GM12878 (cell line): ENCODE measurements at regions not wholly inside any gene's neighbourhood (a gene's known extent, or its start where the extent isn't known, plus 50 kb on each side); places are given as distances from the start of the nearest gene placed in this dataset.

Source experiments
- ATAC-seq: fragments of 200-7000 bp; cut with Tn5 transposase; 3 replicates; pipeline ENCODE4 v1.9.1; 2020; ENCODE audit warnings: mild to moderate bottlenecking, moderate library complexity
- BruUV-seq: library from RNA; stranded (reverse); fragments of 400-500 nt; replicated peaks from 2 replicates; lab custom pipeline; 2021; lab: Mats Ljungman, UMichigan
- CTCF ChIA-PET: fragments of 300-600 bp; sonication (Branson Sonifier 250); formaldehyde crosslinking; extraction: SDS; loops from one replicate; lab custom pipeline; 2021; ENCODE audit warnings: inconsistent platforms; lab: Yijun Ruan, JAX
- POLR2A ChIA-PET: fragments of 350-600 bp; formaldehyde crosslinking; extraction: SDS; loops from one replicate; lab custom pipeline; 2021; ENCODE audit warnings: inconsistent platforms; lab: Charles Lee
- RAD21 ChIA-PET: fragments of 300-600 bp; sonication (Branson Sonifier 250); formaldehyde crosslinking; loops from one replicate; lab custom pipeline; 2023; ENCODE audit warnings: antibody characterized with exemption; ENCODE audit not compliant: unreplicated experiment; lab: Charles Lee
- SMC1A ChIA-PET: fragments of 300-600 bp; sonication (Branson Sonifier 250); formaldehyde crosslinking; loops from one replicate; lab custom pipeline; 2023; ENCODE audit not compliant: unreplicated experiment, uncharacterized antibody; lab: Charles Lee
- DNase-seq: peaks from one replicate; pipeline ENCODE4 v3.0.0-alpha.2; 2011; ENCODE audit warnings: low read depth, low spot score
- FAIRE-seq: peaks from 3 replicates; lab custom pipeline; 2011; peaks lifted over from hg19 to GRCh38; lab: Jason Lieb, UNC
- H2AFZ ChIP-seq: 2 replicates; pipeline ENCODE4 v1.6.0; 2011; ENCODE audit warnings: low read depth, low read length, control low read depth; ENCODE audit not compliant: control insufficient read depth
- H3K27ac ChIP-seq: 2 replicates; pipeline ENCODE4 v1.5.1; 2011; ENCODE audit warnings: control low read depth; ENCODE audit not compliant: control insufficient read depth, insufficient read depth
- H3K27me3 ChIP-seq, 2 experiments: replicated peaks in 1 of 2; 2 replicates each; pipeline versions ENCODE4 v1.6.0 to v1.6.1; 2011; ENCODE audit warnings: low read length in 1 of 2; ENCODE audit not compliant: control insufficient read depth in 2 of 2, insufficient read depth in 2 of 2
- H3K36me3 ChIP-seq, 2 experiments: 2 replicates each; pipeline ENCODE4 v1.5.1; 2011; ENCODE audit warnings: low read length in 1 of 2; ENCODE audit not compliant: control insufficient read depth in 2 of 2, insufficient read depth in 2 of 2
- H3K4me1 ChIP-seq: 2 replicates; pipeline ENCODE4 v1.6.1; 2011; ENCODE audit warnings: mild to moderate bottlenecking, low read length, moderate library complexity, mixed read lengths; ENCODE audit not compliant: control insufficient read depth, insufficient read depth
- H3K4me2 ChIP-seq: 2 replicates; pipeline ENCODE4 v1.6.0; 2011; ENCODE audit warnings: control low read depth; ENCODE audit not compliant: control insufficient read depth, insufficient read depth
- H3K4me3 ChIP-seq: fragments of 200-600 bp; sonication (generic); 2 replicates; pipeline ENCODE4 v1.5.1; 2016
- H3K79me2 ChIP-seq: 2 replicates; pipeline ENCODE4 v1.6.0; 2011; ENCODE audit warnings: low read length; ENCODE audit not compliant: control insufficient read depth, insufficient read depth
- H3K9ac ChIP-seq: 2 replicates; pipeline ENCODE4 v1.8.0; 2011; ENCODE audit warnings: low read length, control low read depth, mixed read lengths; ENCODE audit not compliant: control insufficient read depth, insufficient read depth
- H3K9me3 ChIP-seq: replicated peaks from 3 replicates; pipeline ENCODE4 v1.5.1; 2011; ENCODE audit warnings: mild to moderate bottlenecking, low read length; ENCODE audit not compliant: control insufficient read depth, insufficient read depth
- H4K20me1 ChIP-seq: 2 replicates; pipeline ENCODE4 v1.6.0; 2011; ENCODE audit not compliant: control insufficient read depth, insufficient read depth
- BRCA1 ChIP-seq: IDR thresholded peaks from 2 replicates; pipeline ENCODE4 v1.6.1; 2011; ENCODE audit warnings: low read depth, low read length, improper control_type of control experiment
- CREM ChIP-seq: IDR thresholded peaks from 2 replicates; pipeline ENCODE4 v1.6.1; 2014; ENCODE audit warnings: antibody characterized with exemption, low read depth
- MEF2B ChIP-seq: fragments of 450-650 bp; IDR thresholded peaks from 2 replicates; pipeline ENCODE4 v1.6.1; 2018; ENCODE audit warnings: mild to moderate bottlenecking, moderate library complexity; ENCODE audit not compliant: partially characterized antibody, poor library complexity, severe bottlenecking
- MXI1 ChIP-seq: fragments of 150-350 bp; IDR thresholded peaks from 2 replicates; pipeline ENCODE4 v1.6.1; 2011; ENCODE audit warnings: low read depth, mild to moderate bottlenecking, inconsistent platforms, low read length, improper control_type of control experiment
- MYC ChIP-seq: IDR thresholded peaks from 2 replicates; pipeline ENCODE4 v1.6.1; 2011; ENCODE audit warnings: mild to moderate bottlenecking, low read length, moderate library complexity, inconsistent platforms; ENCODE audit not compliant: insufficient read depth, insufficient replicate concordance, insufficient read length, severe bottlenecking
- SMAD5 ChIP-seq: IDR thresholded peaks from 2 replicates; pipeline ENCODE4 v1.6.1; 2016; ENCODE audit warnings: antibody characterized with exemption, low read depth
- SREBF1 ChIP-seq: IDR thresholded peaks from 2 replicates; pipeline ENCODE4 v1.6.1; 2012; ENCODE audit warnings: mild to moderate bottlenecking, low read length
- WGBS: methylation state at CpG from one replicate; pipeline ENCODE4 v1.1.6; 2016; ENCODE audit warnings: low lambda C conversion rate; ENCODE audit not compliant: insufficient replicate concordance, insufficient coverage; ENCODE audit errors: missing lambda C conversion rate; 5-methylcytosine and 5-hydroxymethylcytosine counted together
- in situ Hi-C: fragments of 300-500 bp; cut with MboI; formaldehyde crosslinking; loops from 9 replicates; pipeline ENCODE4 v1.14.3; 2018; ENCODE audit warnings: mixed read lengths
- intact Hi-C: fragments of 100-400 bp; cut with micrococcal nuclease; formaldehyde crosslinking; loops from one replicate; pipeline ENCODE4 v1.14.2; 2022; ENCODE audit not compliant: unreplicated experiment
- TF ChIP-seq, protein P1 (sequence below): fragments of 450-650 bp; IDR thresholded peaks from 2 replicates; pipeline ENCODE4 v1.6.1; 2017; ENCODE audit warnings: mild to moderate bottlenecking, low read depth, inconsistent platforms; ENCODE audit not compliant: poor library complexity, severe bottlenecking
- TF ChIP-seq, protein P2 (sequence below): fragments of 450-650 bp; formaldehyde crosslinking; IDR thresholded peaks from 2 replicates; pipeline ENCODE4 v1.4.0; 2022; ENCODE audit warnings: mild to moderate bottlenecking, moderate library complexity

DNA sequence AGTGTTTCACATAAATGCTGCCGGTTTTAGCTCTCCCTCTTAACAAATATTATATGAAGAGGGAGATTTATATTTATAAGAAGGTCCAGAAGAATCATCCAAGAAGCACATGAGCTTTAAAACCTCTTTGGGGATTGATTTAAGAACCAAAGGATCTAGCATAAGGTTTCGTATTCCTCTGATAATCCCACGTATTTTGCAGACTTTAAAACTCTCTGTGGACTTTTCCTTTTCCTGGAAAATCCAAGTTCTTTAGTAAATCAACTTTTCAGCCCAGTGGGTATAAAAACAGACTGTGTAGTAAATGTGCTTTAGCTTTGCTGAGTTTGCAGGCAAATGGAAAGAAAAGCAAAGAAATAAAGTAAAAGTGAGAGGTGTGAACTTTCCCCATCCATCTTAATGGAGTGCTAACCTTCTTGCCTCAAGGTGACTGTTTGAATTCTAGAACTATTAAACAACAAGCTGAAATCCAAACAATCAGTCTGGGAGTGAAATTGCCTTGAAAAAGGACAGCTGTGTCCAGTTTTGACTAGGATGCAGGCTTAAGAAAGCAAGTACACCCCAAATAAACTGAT is 363.4 kb upstream of the SLC24A2 start:
- H3K4me1 ChIP-seq = no peaks in the 10 kb centered on the region
- no peaks in the 10 kb centered on the region for H4K20me1 ChIP-seq
- CTCF ChIA-PET = interaction anchor here (1.3 kb wide), 2 partner anchors 14 to 96 kb away, joined by 3 read pairs; no protein-coding TSS in a partner anchor
- H3K79me2 ChIP-seq = no peaks in the 10 kb centered on the region
- in situ Hi-C loops = no loop called here
- SMC1A ChIA-PET = interaction anchor here (0.7 to 0.9 kb wide), 2 partner anchors 78 to 159 kb away, joined by 3 read pairs; no protein-coding TSS in a partner anchor
- DNase-seq = no peak
- 0% methylated on average over 3 of the region's 3 CpGs for WGBS
- FAIRE-seq = no peak
- no peaks in the 10 kb centered on the region for H3K27me3 ChIP-seq
- TF ChIP-seq BRCA1 (no peak), MEF2B (no peak), SREBF1 (no peak), SMAD5 (no peak), MXI1 (no peak), MYC (no peak), CREM (no peak)
- TF ChIP-seq, protein P1, sequence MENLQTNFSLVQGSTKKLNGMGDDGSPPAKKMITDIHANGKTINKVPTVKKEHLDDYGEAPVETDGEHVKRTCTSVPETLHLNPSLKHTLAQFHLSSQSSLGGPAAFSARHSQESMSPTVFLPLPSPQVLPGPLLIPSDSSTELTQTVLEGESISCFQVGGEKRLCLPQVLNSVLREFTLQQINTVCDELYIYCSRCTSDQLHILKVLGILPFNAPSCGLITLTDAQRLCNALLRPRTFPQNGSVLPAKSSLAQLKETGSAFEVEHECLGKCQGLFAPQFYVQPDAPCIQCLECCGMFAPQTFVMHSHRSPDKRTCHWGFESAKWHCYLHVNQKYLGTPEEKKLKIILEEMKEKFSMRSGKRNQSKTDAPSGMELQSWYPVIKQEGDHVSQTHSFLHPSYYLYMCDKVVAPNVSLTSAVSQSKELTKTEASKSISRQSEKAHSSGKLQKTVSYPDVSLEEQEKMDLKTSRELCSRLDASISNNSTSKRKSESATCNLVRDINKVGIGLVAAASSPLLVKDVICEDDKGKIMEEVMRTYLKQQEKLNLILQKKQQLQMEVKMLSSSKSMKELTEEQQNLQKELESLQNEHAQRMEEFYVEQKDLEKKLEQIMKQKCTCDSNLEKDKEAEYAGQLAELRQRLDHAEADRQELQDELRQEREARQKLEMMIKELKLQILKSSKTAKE = no peak
- TF ChIP-seq, protein P2, sequence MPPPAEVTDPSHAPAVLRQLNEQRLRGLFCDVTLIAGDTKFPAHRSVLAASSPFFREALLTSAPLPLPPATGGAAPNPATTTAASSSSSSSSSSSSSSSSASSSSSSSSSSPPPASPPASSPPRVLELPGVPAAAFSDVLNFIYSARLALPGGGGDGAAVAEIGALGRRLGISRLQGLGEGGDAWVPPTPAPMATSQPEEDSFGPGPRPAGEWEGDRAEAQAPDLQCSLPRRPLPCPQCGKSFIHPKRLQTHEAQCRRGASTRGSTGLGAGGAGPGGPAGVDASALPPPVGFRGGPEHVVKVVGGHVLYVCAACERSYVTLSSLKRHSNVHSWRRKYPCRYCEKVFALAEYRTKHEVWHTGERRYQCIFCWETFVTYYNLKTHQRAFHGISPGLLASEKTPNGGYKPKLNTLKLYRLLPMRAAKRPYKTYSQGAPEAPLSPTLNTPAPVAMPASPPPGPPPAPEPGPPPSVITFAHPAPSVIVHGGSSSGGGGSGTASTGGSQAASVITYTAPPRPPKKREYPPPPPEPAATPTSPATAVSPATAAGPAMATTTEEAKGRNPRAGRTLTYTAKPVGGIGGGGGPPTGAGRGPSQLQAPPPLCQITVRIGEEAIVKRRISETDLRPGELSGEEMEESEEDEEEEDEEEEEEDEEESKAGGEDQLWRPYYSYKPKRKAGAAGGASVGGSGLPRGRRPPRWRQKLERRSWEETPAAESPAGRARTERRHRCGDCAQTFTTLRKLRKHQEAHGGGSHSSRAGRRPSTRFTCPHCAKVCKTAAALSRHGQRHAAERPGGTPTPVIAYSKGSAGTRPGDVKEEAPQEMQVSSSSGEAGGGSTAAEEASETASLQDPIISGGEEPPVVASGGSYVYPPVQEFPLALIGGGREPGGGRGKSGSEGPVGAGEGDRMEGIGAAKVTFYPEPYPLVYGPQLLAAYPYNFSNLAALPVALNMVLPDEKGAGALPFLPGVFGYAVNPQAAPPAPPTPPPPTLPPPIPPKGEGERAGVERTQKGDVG = no peak
- TF ChIP-seq, all 136 proteins: peak for 0
- no TSS peak for BruUV-seq
- ChIA-PET RAD21 (interaction anchor here (1.3 kb wide), 1 partner anchor 789 kb away, joined by 3 read pairs; no protein-coding TSS in a partner anchor), POLR2A (no interaction called here)
- no peaks in the 10 kb centered on the region for H3K9me3 ChIP-seq
- intact Hi-C loops = no loop called here
- ATAC-seq = no peak
- H3K27ac ChIP-seq = no peak overlapping the region
- H3K4me2 ChIP-seq = no peak overlapping the region
- H3K36me3 ChIP-seq = no peaks in the 10 kb centered on the region
- no peak overlapping the region for H2AFZ ChIP-seq
- no peak overlapping the region for H3K4me3 ChIP-seq
- no peak overlapping the region for H3K9ac ChIP-seq
